ENCODE measurements at regions not wholly inside any gene's neighbourhood (a gene's known extent, or its start where the extent isn't known, plus 50 kb on each side); places are given as distances from the start of the nearest gene placed in this dataset.
"Not testable (repeated sequence)": the region's sequence is repeated elsewhere in the genome, so short reads cannot be mapped to it uniquely, and the experiment has no call there.

DNA sequence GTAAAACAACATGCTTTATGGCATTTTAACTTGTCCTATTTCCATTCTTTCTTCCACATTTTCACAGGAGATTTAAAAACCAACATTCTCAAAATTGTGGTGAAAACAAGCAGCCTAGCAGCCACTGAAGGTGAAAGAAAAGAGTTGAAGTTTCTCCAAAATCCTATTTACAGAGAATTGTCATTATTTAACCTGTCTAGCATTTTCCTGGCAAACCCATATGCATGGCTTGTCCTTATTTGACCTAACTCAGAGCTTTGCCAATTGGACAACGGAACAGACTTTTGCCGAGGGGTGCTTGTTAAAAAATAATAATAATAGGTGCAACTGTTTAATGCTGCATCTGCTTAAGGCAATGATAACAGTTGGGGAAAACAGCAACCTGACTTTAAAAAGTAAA, 80.4 kb upstream of the PCSK5 start:
- no peak for DNase-seq

- no peak for DNase-seq
Observed at GRCh38 chr9:75811692-75812091, 78.8 kb upstream of the PCSK5 start.

GRCh38 chr9:75812141-75812540, 78.3 kb upstream of the PCSK5 start:
- DNase-seq, result peak; percentile 20

GRCh38 chr9:75814667-75815066, 75.8 kb upstream of the PCSK5 start:
- DNase-seq, result no peak

DNA sequence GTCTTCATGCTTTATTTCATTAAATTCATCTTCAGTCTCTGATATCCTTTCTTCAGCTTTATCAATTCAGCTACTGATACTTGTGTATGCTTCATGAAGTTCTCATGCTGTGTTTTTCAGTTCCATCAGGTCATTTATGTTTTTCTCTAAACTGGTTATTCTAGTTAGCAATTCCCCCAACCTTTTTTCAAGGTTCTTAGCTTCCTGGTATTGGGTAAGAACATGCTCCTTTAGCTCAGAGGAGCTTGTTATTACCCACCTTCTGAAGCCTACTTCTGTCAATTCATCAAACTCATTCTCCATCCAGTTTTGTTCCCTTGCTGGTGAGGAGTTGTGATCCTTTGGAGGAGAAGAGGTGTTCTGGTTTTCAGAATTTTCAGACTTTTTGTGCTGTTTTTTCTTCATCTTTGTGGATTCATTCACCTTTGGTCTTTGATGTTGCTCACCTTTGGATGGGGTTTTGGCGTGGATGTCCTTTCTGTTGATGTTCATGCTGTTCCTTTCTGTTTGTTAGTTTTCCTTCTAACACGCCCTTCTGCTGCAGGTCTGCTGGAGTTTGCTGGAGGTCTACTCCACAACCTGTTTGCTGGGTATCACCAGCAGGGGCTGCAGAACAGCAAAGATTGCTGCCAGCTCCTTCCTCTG, 69.9 kb upstream of the PCSK5 start:
- DNase-seq, result not testable (repeated sequence)

DNA sequence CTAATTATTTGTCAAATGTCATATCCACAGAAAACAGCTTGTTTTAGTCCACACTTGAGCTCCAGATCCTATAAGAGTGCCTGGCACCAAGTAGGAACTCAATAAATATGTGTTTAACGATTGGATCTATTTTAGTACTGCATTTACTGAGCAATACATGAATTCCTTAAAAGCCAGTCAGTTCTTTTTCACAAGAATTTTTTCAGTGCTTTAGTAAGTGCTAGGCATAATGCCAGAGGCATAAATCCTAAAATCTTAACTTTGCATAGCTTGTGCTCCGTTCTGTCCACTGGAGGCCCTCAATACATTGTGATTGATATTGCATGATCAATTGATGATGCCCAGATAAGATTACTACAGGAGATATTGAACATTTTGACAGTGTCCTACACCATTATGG, 67.3 kb upstream of the PCSK5 start:
- no peak for DNase-seq

GRCh38 chr9:75824816-75825568, 65.5 kb upstream of the PCSK5 start:
- no peak for DNase-seq

GRCh38 chr9:75826314-75826713, 64.2 kb upstream of the PCSK5 start:
- DNase-seq, result peak; percentile 5

- DNase-seq, result no peak
Observed at GRCh38 chr9:75830303-75830702, 60.2 kb upstream of the PCSK5 start.

DNA sequence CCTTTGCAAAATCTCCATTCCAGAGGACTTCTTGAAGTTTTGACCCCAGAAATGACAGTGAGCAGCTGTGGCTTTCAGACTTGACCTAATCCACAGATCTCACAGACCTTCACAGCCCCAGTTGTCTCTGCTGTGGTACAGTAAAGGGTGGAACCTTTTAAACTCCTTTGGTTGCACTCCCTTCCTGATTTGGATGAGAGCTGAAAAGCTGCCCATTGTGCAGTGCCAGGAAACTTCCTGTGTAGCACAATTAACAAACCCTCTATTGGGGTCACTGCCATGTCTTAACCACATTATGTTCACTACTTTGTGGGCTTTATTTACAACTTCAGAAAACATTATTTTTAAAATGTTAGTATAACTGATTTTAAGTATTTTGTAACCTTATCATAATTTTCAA, 56.7 kb upstream of the PCSK5 start:
- no peak for DNase-seq

- DNase-seq, result no peak
Observed at GRCh38 chr9:75834878-75835277, 55.6 kb upstream of the PCSK5 start.

Data from hematopoietic multipotent progenitor cell treated with erythropoietin and hydrocortisone succinate and interleukin-3 and kit ligand, for 4 days (in vitro differentiated cells).